Smooth muscle cell (in vitro differentiated cells): ENCODE measurements at regions not wholly inside any gene's neighbourhood (a gene's known extent, or its start where the extent isn't known, plus 50 kb on each side); places are given as distances from the start of the nearest gene placed in this dataset.

Experiments
- DNase-seq: peaks from one replicate; lab custom pipeline; 2025; ENCODE audit not compliant: unreplicated experiment; lab: John Stamatoyannopoulos, UW
- H2AFZ ChIP-seq: fragments of 200-600 bp; sonication (generic); 2 replicates; pipeline ENCODE4 v1.6.0; 2016; ENCODE audit warnings: antibody characterized with exemption, low read depth, mild to moderate bottlenecking
- H3F3A ChIP-seq: fragments of 200-600 bp; sonication (generic); 2 replicates; pipeline ENCODE4 v1.6.0; 2017; ENCODE audit warnings: antibody characterized with exemption, low read depth
- H3K27ac ChIP-seq: fragments of 200-600 bp; sonication (generic); 2 replicates; pipeline ENCODE4 v1.5.1; 2016; ENCODE audit warnings: low read depth, mild to moderate bottlenecking
- H3K27me3 ChIP-seq: fragments of 200-600 bp; sonication (generic); 2 replicates; pipeline ENCODE4 v1.6.1; 2016; ENCODE audit warnings: low read depth, mild to moderate bottlenecking
- H3K36me3 ChIP-seq: fragments of 200-600 bp; sonication (generic); 2 replicates; pipeline ENCODE4 v1.5.1; 2016; ENCODE audit warnings: low read depth
- H3K4me1 ChIP-seq: fragments of 200-600 bp; sonication (generic); 2 replicates; pipeline ENCODE4 v1.5.1; 2016; ENCODE audit warnings: low read depth
- H3K4me2 ChIP-seq: fragments of 200-600 bp; sonication (generic); 2 replicates; pipeline ENCODE4 v1.6.0; 2016; ENCODE audit warnings: mild to moderate bottlenecking
- H3K4me3 ChIP-seq: fragments of 200-600 bp; sonication (generic); 2 replicates; pipeline ENCODE4 v1.5.1; 2016; ENCODE audit warnings: mild to moderate bottlenecking
- H3K79me2 ChIP-seq: fragments of 200-600 bp; sonication (generic); 2 replicates; pipeline ENCODE4 v1.6.0; 2016; ENCODE audit warnings: low read depth, mild to moderate bottlenecking
- H3K9ac ChIP-seq: fragments of 200-600 bp; sonication (generic); 2 replicates; pipeline ENCODE4 v1.6.0; 2016; ENCODE audit warnings: low read depth
- H3K9me3 ChIP-seq: fragments of 200-600 bp; sonication (generic); replicated peaks from 2 replicates; pipeline ENCODE4 v1.5.1; 2016; ENCODE audit warnings: low read depth
- H4K20me1 ChIP-seq: fragments of 200-600 bp; sonication (generic); 2 replicates; pipeline ENCODE4 v1.6.0; 2016; ENCODE audit warnings: low read depth
- CTCF ChIP-seq: fragments of 200-600 bp; sonication (generic); IDR thresholded peaks from 2 replicates; pipeline ENCODE4 v1.5.1; 2017; ENCODE audit warnings: borderline replicate concordance, mild to moderate bottlenecking, antibody characterized with exemption; ENCODE audit not compliant: insufficient read depth, poor library complexity, severe bottlenecking
- WGBS: methylation state at CpG from one replicate; pipeline ENCODE4 v1.1.7; 2016; ENCODE audit warnings: low lambda C conversion rate; 5-methylcytosine and 5-hydroxymethylcytosine counted together

GRCh38 chr2:239605409-239605808 is 204.6 kb upstream of the HDAC4 start:
- TF ChIP-seq CTCF: no peak
- H3K4me3 ChIP-seq: no peak overlapping the region
- no peak for DNase-seq

DNA sequence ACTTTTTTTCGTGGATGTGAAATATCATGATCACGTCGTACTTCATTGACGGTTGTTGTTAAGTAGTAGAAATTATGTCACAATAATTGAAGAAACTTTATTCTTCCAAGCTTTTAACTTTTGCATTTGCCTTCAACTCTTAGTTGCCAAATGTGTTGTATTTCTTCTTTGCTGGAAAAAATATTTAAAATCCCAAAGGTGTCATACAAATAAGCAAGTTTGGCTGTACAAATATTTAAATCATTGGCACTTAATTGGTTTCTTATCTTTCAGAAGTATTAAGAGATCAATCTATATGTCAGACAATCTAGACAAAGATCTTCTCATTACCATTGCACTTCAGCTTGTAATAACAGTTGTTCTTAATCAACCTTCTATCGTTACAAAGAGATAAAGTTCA is 204.0 kb upstream of the HDAC4 start:
- 90% methylated on average over 5 of the region's 5 CpGs for WGBS
- no peak overlapping the region for H3K9ac ChIP-seq
- H3K36me3 ChIP-seq: no peaks in the 10 kb centered on the region
- H3K9me3 ChIP-seq: no peaks in the 10 kb centered on the region
- no peak overlapping the region for H2AFZ ChIP-seq
- H3K79me2 ChIP-seq: no peaks in the 10 kb centered on the region
- H3F3A ChIP-seq: no peaks in the 10 kb centered on the region
- no peak for TF ChIP-seq CTCF
- no peak for DNase-seq
- no peak overlapping the region for H3K27ac ChIP-seq
- H3K27me3 ChIP-seq: no peaks in the 10 kb centered on the region
- peaks cover 11% of the 10 kb centered on the region for H3K4me1 ChIP-seq
- H4K20me1 ChIP-seq: no peaks in the 10 kb centered on the region
- H3K4me2 ChIP-seq: no peak overlapping the region
- H3K4me3 ChIP-seq: no peak overlapping the region

More at GRCh38 chr2:239605409-239605808, 204.6 kb upstream of the HDAC4 start:
- no peaks in the 10 kb centered on the region for H3F3A ChIP-seq
- no peaks in the 10 kb centered on the region for H3K36me3 ChIP-seq
- H3K4me1 ChIP-seq: peaks cover 11% of the 10 kb centered on the region
- no peaks in the 10 kb centered on the region for H3K27me3 ChIP-seq
- H3K27ac ChIP-seq: no peak overlapping the region
- no peaks in the 10 kb centered on the region for H3K79me2 ChIP-seq
- H2AFZ ChIP-seq: no peak overlapping the region
- no peaks in the 10 kb centered on the region for H4K20me1 ChIP-seq
- H3K9me3 ChIP-seq: no peaks in the 10 kb centered on the region
- H3K4me2 ChIP-seq: no peak overlapping the region
- 92% methylated on average over 6 of the region's 6 CpGs for WGBS
- no peak overlapping the region for H3K9ac ChIP-seq

DNA sequence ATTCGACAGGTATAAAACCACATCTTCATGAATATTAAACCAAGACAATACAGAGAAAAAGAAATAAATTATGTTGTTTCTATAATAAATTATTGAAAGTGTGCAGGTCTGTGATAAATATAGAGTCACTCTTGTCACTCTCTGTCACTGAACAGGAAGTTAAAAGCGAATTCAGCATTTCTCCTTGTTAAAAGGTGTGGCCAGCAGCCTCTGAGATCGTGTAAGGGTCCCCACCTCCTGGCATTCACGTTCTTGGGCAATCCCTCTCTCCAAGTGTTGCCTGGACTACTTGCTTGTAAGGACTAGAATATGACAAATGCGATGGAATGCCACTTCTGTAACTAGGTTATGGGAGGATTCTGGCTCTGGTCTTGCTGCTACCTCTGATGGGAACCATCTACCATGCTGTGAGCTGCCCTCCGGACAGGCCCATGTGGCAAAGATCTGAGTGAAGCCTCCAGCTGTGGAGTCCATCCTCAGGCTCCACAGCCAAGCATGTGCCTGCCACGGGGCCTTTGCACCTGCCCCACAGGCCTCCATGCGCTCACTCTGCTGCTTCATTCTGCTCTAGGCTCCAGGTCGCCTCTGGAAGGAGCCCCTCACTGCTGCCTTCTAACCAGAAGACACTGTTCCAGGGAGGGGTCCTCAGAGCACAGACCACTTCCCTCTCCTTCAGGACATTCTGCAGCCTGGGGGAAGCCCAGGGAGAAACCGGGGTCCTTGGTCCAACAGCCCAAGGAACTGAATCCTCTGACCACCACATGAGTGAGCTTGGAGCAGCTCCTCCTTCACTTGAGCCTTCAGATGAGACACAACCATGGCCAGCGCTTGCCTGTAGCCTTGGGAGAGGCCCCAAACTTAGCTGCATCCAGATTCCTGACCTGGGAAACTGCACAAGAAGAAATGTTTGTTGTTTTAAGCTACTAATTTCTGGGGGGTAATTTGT is 202.9 kb upstream of the HDAC4 start:
- H4K20me1 ChIP-seq: no peaks in the 10 kb centered on the region
- WGBS: 95% methylated on average over 11 of the region's 11 CpGs
- H3K4me1 ChIP-seq: peaks cover 11% of the 10 kb centered on the region
- H3K9ac ChIP-seq: no peak overlapping the region
- no peaks in the 10 kb centered on the region for H3K9me3 ChIP-seq
- TF ChIP-seq CTCF: no peak
- no peaks in the 10 kb centered on the region for H3K36me3 ChIP-seq
- H3K27ac ChIP-seq: no peak overlapping the region
- H3K4me2 ChIP-seq: no peak overlapping the region
- no peak for DNase-seq
- no peaks in the 10 kb centered on the region for H3K27me3 ChIP-seq
- no peaks in the 10 kb centered on the region for H3F3A ChIP-seq
- no peak overlapping the region for H3K4me3 ChIP-seq
- no peaks in the 10 kb centered on the region for H3K79me2 ChIP-seq
- H2AFZ ChIP-seq: no peak overlapping the region
